Neural cell (in vitro differentiated cells): ENCODE measurements at regions not wholly inside any gene's neighbourhood (a gene's known extent, or its start where the extent isn't known, plus 50 kb on each side); places are given as distances from the start of the nearest gene placed in this dataset.

Source experiments
- H2AFZ ChIP-seq: fragments of 200-600, 300-800 bp; sonication (generic), shearing (Covaris generic); 2 replicates; pipeline ENCODE4 v1.6.0; 2014; ENCODE audit warnings: low read depth, mild to moderate bottlenecking, antibody characterized with exemption, low read length, moderate library complexity
- H3F3A ChIP-seq: fragments of 200-600 bp; shearing (Covaris generic); 2 replicates; pipeline ENCODE4 v1.6.1; 2016; ENCODE audit warnings: mild to moderate bottlenecking, moderate library complexity, mixed read lengths, antibody characterized with exemption, low read length; ENCODE audit not compliant: insufficient read depth, poor library complexity, severe bottlenecking
- H3K27ac ChIP-seq: fragments of 200-600, 300-800 bp; sonication (generic), shearing (Covaris generic); 2 replicates; pipeline ENCODE4 v1.5.1; 2014; ENCODE audit warnings: mild to moderate bottlenecking, low read length, moderate library complexity
- H3K27me3 ChIP-seq: fragments of 300-800, 200-600 bp; sonication (generic), shearing (Covaris generic); 2 replicates; pipeline ENCODE4 v1.6.0; 2014; ENCODE audit warnings: mild to moderate bottlenecking, low read depth, low read length, moderate library complexity; ENCODE audit not compliant: insufficient read depth
- H3K36me3 ChIP-seq: fragments of 300-800, 200-600 bp; sonication (generic), shearing (Covaris generic); 2 replicates; pipeline ENCODE4 v1.5.1; 2014; ENCODE audit warnings: mild to moderate bottlenecking, antibody characterized with exemption, low read length, moderate library complexity; ENCODE audit not compliant: insufficient read depth
- H3K4me2 ChIP-seq: fragments of 300-800, 200-600 bp; sonication (generic), shearing (Covaris generic); 2 replicates; pipeline ENCODE4 v1.6.0; 2014; ENCODE audit warnings: mild to moderate bottlenecking, low read length
- H3K4me3 ChIP-seq: fragments of 300-800, 200-600 bp; sonication (generic), shearing (Covaris generic); 2 replicates; pipeline ENCODE4 v1.5.1; 2014; ENCODE audit warnings: mild to moderate bottlenecking, low read length, moderate library complexity
- H3K79me2 ChIP-seq: fragments of 200-600 bp; shearing (Covaris generic); replicated peaks from 2 replicates; pipeline ENCODE4 v1.6.0; 2014; ENCODE audit warnings: mild to moderate bottlenecking, low read length, moderate library complexity; ENCODE audit not compliant: insufficient read depth
- H3K9ac ChIP-seq: fragments of 300-800, 200-600 bp; sonication (generic), shearing (Covaris generic); 2 replicates; pipeline ENCODE4 v1.6.1; 2016; ENCODE audit warnings: mild to moderate bottlenecking, low read length, mixed read lengths
- H3K9me2 ChIP-seq: fragments of 200-600 bp; shearing (Covaris generic); 2 replicates; pipeline ENCODE4 v1.6.1; 2016; ENCODE audit warnings: mild to moderate bottlenecking, low read length, mixed read lengths; ENCODE audit not compliant: insufficient read depth
- H3K9me3 ChIP-seq: fragments of 200-600, 300-800 bp; sonication (generic), shearing (Covaris generic); 2 replicates; pipeline ENCODE4 v1.6.1; 2016; ENCODE audit warnings: mild to moderate bottlenecking, mixed run types, low read length, moderate library complexity, mixed read lengths
- H4K20me1 ChIP-seq: fragments of 200-600 bp; shearing (Covaris generic); 2 replicates; pipeline ENCODE4 v1.6.1; 2016; ENCODE audit warnings: mild to moderate bottlenecking, mixed run types; ENCODE audit not compliant: insufficient read depth
- EP300 ChIP-seq: fragments of 450-650 bp; conservative IDR thresholded peaks from 2 replicates; pipeline ENCODE4 v1.6.1; 2014; ENCODE audit warnings: antibody characterized with exemption, mild to moderate bottlenecking, moderate library complexity; ENCODE audit not compliant: poor library complexity, severe bottlenecking
- MXI1 ChIP-seq: fragments of 450-650 bp; conservative IDR thresholded peaks from 2 replicates; pipeline ENCODE4 v1.6.1; 2014; ENCODE audit warnings: antibody characterized with exemption, mild to moderate bottlenecking; ENCODE audit not compliant: poor library complexity, severe bottlenecking
- POLR2AphosphoS5 ChIP-seq: IDR thresholded peaks from 2 replicates; pipeline ENCODE4 v1.6.1; 2012
- RAD21 ChIP-seq: fragments of 450-650 bp; conservative IDR thresholded peaks from 2 replicates; pipeline ENCODE4 v1.6.1; 2014; ENCODE audit warnings: antibody characterized with exemption, mild to moderate bottlenecking, moderate library complexity
- SMC3 ChIP-seq: fragments of 450-650 bp; conservative IDR thresholded peaks from 2 replicates; pipeline ENCODE4 v1.6.1; 2014; ENCODE audit warnings: antibody characterized with exemption, mild to moderate bottlenecking, moderate library complexity; ENCODE audit not compliant: poor library complexity
- TAF1 ChIP-seq: IDR thresholded peaks from 2 replicates; pipeline ENCODE4 v1.6.1; 2012; ENCODE audit warnings: low read depth
- TF ChIP-seq, protein P1 (sequence below): fragments of 450-650 bp; IDR thresholded peaks from 2 replicates; pipeline ENCODE4 v1.5.1; 2014; ENCODE audit warnings: antibody characterized with exemption, mild to moderate bottlenecking, moderate library complexity; ENCODE audit not compliant: poor library complexity, severe bottlenecking
- TF ChIP-seq, protein P2 (sequence below): IDR thresholded peaks from 2 replicates; pipeline ENCODE4 v1.6.1; 2012; ENCODE audit warnings: borderline replicate concordance

DNA sequence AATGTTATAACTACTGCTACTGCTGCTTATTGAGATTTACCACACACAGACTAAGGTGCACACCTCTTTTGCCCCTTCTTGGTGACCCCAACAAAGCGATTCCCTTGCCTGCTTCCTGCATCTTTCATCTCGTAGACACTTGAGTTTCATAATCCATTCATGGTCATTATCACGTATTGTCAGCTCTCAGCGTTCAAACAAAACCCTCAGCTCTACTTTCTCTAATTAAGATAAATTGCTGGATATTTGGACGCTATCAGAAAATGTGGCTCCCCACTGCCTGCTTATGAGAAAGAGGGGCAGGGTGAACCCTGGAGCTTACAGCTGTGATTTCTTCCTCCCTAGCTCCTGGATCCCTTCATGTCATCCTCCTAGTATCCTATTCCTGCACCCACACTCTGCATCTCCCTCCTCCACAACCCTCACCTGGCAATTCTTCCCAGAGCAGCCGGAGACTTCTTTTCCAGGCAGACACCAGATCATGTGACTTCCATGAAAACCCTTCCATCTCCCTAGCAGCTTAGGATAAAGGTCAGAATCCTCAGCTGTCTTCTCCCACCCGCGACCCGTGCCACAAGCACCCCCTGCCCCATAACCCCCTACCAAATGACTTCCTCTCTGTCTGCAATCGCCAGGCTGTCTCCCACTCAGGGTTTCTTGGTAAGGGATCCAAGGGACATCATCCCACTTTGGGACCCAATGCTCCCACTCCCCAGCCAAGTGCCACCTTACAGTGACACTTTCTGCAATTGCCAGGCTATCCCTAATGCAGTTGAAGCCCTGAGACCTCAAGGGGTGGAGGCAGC, 146.5 kb downstream of the NSG2 start:
- Histone ChIP-seq H3K79me2 (no peaks in the 10 kb centered on the region), H2AFZ (no peak overlapping the region), H3K9me3 (no peaks in the 10 kb centered on the region), H3K9ac (no peak overlapping the region), H3K4me2 (no peak overlapping the region), H3K27me3 (no peaks in the 10 kb centered on the region), H3K27ac (no peak overlapping the region), H4K20me1 (no peaks in the 10 kb centered on the region), H3K36me3 (no peaks in the 10 kb centered on the region), H3F3A (no peaks in the 10 kb centered on the region), H3K9me2 (no peaks in the 10 kb centered on the region), H3K4me3 (no peak overlapping the region)
- no peak for TF ChIP-seq RAD21
- TF ChIP-seq TAF1: no peak
- no peak for TF ChIP-seq MXI1
- TF ChIP-seq, protein P1, sequence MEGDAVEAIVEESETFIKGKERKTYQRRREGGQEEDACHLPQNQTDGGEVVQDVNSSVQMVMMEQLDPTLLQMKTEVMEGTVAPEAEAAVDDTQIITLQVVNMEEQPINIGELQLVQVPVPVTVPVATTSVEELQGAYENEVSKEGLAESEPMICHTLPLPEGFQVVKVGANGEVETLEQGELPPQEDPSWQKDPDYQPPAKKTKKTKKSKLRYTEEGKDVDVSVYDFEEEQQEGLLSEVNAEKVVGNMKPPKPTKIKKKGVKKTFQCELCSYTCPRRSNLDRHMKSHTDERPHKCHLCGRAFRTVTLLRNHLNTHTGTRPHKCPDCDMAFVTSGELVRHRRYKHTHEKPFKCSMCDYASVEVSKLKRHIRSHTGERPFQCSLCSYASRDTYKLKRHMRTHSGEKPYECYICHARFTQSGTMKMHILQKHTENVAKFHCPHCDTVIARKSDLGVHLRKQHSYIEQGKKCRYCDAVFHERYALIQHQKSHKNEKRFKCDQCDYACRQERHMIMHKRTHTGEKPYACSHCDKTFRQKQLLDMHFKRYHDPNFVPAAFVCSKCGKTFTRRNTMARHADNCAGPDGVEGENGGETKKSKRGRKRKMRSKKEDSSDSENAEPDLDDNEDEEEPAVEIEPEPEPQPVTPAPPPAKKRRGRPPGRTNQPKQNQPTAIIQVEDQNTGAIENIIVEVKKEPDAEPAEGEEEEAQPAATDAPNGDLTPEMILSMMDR: no peak

DNA sequence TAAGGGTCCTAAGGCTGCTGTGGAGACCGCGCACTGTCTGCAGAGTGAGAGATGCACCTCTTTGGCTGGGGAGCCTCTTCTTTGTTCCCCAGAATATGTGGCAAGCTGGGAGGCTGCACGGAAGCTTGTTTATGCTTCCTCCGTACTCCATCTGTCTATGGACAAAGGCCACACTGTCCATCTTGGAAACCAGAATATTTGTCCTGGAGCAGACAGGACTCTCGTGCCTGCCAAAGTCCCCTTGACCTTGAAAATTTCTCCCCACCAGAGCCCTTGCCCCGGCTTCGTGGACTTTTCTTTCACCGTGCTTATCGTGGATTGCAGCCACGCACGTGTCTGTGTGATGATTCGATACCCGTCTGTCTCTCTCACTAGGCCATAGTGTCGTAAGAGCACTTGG, 147.4 kb downstream of the NSG2 start:
- Histone ChIP-seq H4K20me1 (no peaks in the 10 kb centered on the region), H3K9me2 (no peaks in the 10 kb centered on the region), H2AFZ (no peak overlapping the region), H3K4me2 (no peak overlapping the region), H3K27ac (no peak overlapping the region), H3K4me3 (no peak overlapping the region), H3K9ac (no peak overlapping the region), H3K79me2 (no peaks in the 10 kb centered on the region), H3K9me3 (no peaks in the 10 kb centered on the region), H3K27me3 (no peaks in the 10 kb centered on the region), H3F3A (no peaks in the 10 kb centered on the region), H3K36me3 (no peaks in the 10 kb centered on the region)
- no peak for TF ChIP-seq RAD21
- TF ChIP-seq POLR2AphosphoS5: no peak
- no peak for TF ChIP-seq MXI1

DNA sequence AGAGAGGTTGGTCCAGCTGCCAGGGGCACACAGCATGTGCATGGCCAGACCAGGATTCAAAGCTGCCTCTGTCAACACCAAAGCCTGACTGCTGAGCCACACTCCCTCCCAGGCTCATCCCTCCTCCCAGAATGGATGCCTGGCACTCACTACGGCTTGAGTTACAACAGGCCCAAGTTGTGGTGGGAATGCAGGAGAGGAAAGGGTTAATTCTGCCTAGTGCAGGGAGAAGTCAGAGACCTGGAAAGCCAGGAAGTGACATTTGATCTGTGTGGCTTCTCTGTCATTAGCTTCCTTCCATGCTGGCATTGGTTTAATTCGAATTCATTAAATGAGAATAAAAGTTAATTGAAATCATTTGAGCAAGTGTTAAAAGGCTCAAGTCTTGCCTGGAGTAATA, 150.0 kb downstream of the NSG2 start:
- Histone ChIP-seq H3K27ac (peak overlapping the region; percentile 4), H3K4me2 (no peak overlapping the region), H3K9me3 (no peaks in the 10 kb centered on the region), H3K79me2 (no peaks in the 10 kb centered on the region), H3K27me3 (no peaks in the 10 kb centered on the region), H3F3A (no peaks in the 10 kb centered on the region), H2AFZ (no peak overlapping the region), H3K9me2 (no peaks in the 10 kb centered on the region), H3K4me3 (no peak overlapping the region), H4K20me1 (no peaks in the 10 kb centered on the region), H3K9ac (no peak overlapping the region), H3K36me3 (no peaks in the 10 kb centered on the region)
- no peak for TF ChIP-seq POLR2AphosphoS5
- TF ChIP-seq SMC3: no peak
- TF ChIP-seq, protein P2, sequence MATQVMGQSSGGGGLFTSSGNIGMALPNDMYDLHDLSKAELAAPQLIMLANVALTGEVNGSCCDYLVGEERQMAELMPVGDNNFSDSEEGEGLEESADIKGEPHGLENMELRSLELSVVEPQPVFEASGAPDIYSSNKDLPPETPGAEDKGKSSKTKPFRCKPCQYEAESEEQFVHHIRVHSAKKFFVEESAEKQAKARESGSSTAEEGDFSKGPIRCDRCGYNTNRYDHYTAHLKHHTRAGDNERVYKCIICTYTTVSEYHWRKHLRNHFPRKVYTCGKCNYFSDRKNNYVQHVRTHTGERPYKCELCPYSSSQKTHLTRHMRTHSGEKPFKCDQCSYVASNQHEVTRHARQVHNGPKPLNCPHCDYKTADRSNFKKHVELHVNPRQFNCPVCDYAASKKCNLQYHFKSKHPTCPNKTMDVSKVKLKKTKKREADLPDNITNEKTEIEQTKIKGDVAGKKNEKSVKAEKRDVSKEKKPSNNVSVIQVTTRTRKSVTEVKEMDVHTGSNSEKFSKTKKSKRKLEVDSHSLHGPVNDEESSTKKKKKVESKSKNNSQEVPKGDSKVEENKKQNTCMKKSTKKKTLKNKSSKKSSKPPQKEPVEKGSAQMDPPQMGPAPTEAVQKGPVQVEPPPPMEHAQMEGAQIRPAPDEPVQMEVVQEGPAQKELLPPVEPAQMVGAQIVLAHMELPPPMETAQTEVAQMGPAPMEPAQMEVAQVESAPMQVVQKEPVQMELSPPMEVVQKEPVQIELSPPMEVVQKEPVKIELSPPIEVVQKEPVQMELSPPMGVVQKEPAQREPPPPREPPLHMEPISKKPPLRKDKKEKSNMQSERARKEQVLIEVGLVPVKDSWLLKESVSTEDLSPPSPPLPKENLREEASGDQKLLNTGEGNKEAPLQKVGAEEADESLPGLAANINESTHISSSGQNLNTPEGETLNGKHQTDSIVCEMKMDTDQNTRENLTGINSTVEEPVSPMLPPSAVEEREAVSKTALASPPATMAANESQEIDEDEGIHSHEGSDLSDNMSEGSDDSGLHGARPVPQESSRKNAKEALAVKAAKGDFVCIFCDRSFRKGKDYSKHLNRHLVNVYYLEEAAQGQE: no peak
- TF ChIP-seq TAF1: no peak
- TF ChIP-seq MXI1: no peak
- TF ChIP-seq, protein P1: no peak
- TF ChIP-seq EP300: no peak
